ENCODE measurements at regions not wholly inside any gene's neighbourhood (a gene's known extent, or its start where the extent isn't known, plus 50 kb on each side); places are given as distances from the start of the nearest gene placed in this dataset.

- ChIA-PET CTCF (no interaction called here), POLR2A (no interaction called here)
- no peak overlapping the region for H3K4me2 ChIP-seq (ENCODE audit: insufficient read depth, low read length)
- dilution Hi-C loops (cut with MboI; ENCODE audit: extremely low pct_ligation_motif_present, low sequenced_read_pairs) (no loop called here), intact Hi-C loops (cut with micrococcal nuclease) (no loop called here)
- no peaks in the 10 kb centered on the region for H3K9me1 ChIP-seq (replicated peaks; ENCODE audit: control insufficient read depth, extremely low read depth, insufficient read depth, low read length)
- no peaks in the 10 kb centered on the region for H3K27me3 ChIP-seq (ENCODE audit: control insufficient read depth in 2 of 2, insufficient read depth in 2 of 2, low read length in 2 of 2)
- no TSS peak for BruUV-seq (replicated peaks)
- no peaks in the 10 kb centered on the region for H3K36me3 ChIP-seq (ENCODE audit: control insufficient read depth in 2 of 2, extremely low read depth in 1 of 2, insufficient read depth in 2 of 2, low read length in 2 of 2)
- FAIRE-seq (no peak), DNase-seq (ENCODE audit: low read depth, low spot score) (no peak)
- H3K27ac ChIP-seq (ENCODE audit: insufficient read depth, low read depth, low read length): no peak overlapping the region
- no peaks in the 10 kb centered on the region for H4K20me1 ChIP-seq (replicated peaks; ENCODE audit: control insufficient read depth, extremely low read depth, insufficient read depth, low read length)
- H3K9ac ChIP-seq (replicated peaks; ENCODE audit: extremely low read depth, insufficient read depth, low read length): no peak overlapping the region
- no peak for TF ChIP-seq MAX (IDR thresholded peaks at IDR 0.05; ENCODE audit: insufficient read depth, insufficient read length)
- TF ChIP-seq POLR2AphosphoS5 (IDR thresholded peaks at IDR 0.05; ENCODE audit: insufficient read depth, low read depth, low read length): no peak
- TF ChIP-seq FOS (IDR thresholded peaks at IDR 0.05; ENCODE audit: borderline replicate concordance, insufficient read depth, low read length): no peak
- no peak for TF ChIP-seq MYC (IDR thresholded peaks at IDR 0.05; ENCODE audit: low read depth, low read length)
- no peak for TF ChIP-seq POLR2A (IDR thresholded peaks at IDR 0.05; ENCODE audit: low read depth, low read length)
- TF ChIP-seq CTCF (IDR thresholded peaks at IDR 0.05; ENCODE audit: extremely low read depth in 1 of 2, insufficient read depth in 1 of 2, low read depth in 1 of 2, low read length in 2 of 2): no peak
- no peak for TF ChIP-seq GATA2 (IDR thresholded peaks at IDR 0.05; ENCODE audit: insufficient read depth, insufficient read length, low read depth, low read length)
- TF ChIP-seq EZH2 (IDR thresholded peaks at IDR 0.05; ENCODE audit: borderline replicate concordance, low read depth, low read length, severe bottlenecking): no peak
- no peak for TF ChIP-seq JUN (IDR thresholded peaks at IDR 0.05; ENCODE audit: borderline replicate concordance, insufficient read depth, insufficient read length, low read depth)
- H3K9me3 ChIP-seq (replicated peaks; ENCODE audit: control insufficient read depth, insufficient read depth, low read length): peaks cover 2% of the 10 kb centered on the region
- no peak overlapping the region for H2AFZ ChIP-seq (ENCODE audit: low read depth, low read length)
- H3K79me2 ChIP-seq (ENCODE audit: control insufficient read depth, insufficient read depth, low read length): no peaks in the 10 kb centered on the region
- H3K4me3 ChIP-seq (replicated peaks in 1 of 3; ENCODE audit: insufficient read depth in 1 of 3, low read depth in 1 of 3, low read length in 3 of 3): no peak overlapping the region
- no peaks in the 10 kb centered on the region for H3K4me1 ChIP-seq (ENCODE audit: control insufficient read depth, extremely low read depth, insufficient read depth, low read length)
These were observed 495.5 kb downstream of the TAFA4 start for GRCh38 chr3:68436619-68437401.

All from endothelial cell of umbilical vein (primary cell).